Testis (tissue), 2 donors: ENCODE measurements at regions not wholly inside any gene's neighbourhood (a gene's known extent, or its start where the extent isn't known, plus 50 kb on each side); places are given as distances from the start of the nearest gene placed in this dataset.

Experiments
- CTCF ChIP-seq, 3 experiments: fragments of 450-650 bp in 2 of 3; fragments of 200-600 bp in 1 of 3; sonication (generic) in 1 of 3; IDR thresholded peaks; one replicate each; pipeline ENCODE4 v1.5.1; 2016 to 2019; ENCODE audit warnings: antibody characterized with exemption in 3 of 3, mild to moderate bottlenecking in 2 of 3, moderate library complexity in 1 of 3
- POLR2A ChIP-seq: fragments of 450-650 bp; IDR thresholded peaks from one replicate; pipeline ENCODE4 v1.6.1; 2017; ENCODE audit warnings: antibody characterized with exemption, mild to moderate bottlenecking, moderate library complexity

GRCh38 chr6:169084067-169084466, 169.6 kb downstream of the THBS2 start:
- TF ChIP-seq CTCF (IDR thresholded peaks at IDR 0.05) (no peak), POLR2A (no peak)
